ENCODE measurements at regions not wholly inside any gene's neighbourhood (a gene's known extent, or its start where the extent isn't known, plus 50 kb on each side); places are given as distances from the start of the nearest gene placed in this dataset.

DNA sequence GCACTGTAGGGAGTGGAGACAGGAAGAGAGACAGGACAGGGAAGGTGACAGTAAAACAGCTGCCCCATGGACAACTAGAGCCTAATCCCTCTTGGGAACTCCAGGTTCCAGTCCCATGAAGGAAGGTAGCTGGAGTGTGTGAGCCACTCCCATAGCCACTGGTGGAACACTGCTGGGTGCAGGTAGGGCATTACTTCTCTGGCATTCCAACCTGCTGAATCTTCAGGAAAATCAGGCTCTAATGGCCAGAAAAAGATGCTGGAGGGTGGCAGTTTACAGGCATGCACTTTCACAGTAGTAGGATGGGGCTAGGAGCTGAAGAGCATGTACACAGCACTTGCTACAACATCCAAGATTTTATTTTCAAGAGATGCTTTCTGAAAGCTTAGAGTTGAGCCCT, 259.4 kb downstream of the AUH start:
- DNase-seq, result no peak

DNA sequence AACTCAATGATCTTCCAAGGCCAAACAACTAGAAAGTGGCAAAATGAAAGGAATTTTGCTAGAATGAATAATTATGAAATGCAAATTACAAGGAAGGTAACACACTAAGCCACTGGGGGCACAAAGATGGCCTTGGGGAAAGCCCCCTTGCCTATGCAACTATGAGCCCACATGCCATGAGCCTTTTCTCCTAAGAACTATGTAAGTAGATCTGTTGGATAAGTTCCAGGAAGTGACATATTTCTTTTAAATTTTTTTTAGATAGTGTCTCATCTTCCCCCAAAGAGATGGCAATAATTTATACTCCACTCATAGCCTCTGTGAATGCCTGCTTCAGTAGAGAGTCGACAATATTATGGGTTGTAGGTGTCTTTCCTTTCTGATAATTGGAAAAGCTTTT, 257.8 kb downstream of the AUH start:
- peak; percentile 12 for DNase-seq

GRCh38 chr9:91106415-91107081, 255.2 kb downstream of the AUH start:
- no peak for DNase-seq

DNA sequence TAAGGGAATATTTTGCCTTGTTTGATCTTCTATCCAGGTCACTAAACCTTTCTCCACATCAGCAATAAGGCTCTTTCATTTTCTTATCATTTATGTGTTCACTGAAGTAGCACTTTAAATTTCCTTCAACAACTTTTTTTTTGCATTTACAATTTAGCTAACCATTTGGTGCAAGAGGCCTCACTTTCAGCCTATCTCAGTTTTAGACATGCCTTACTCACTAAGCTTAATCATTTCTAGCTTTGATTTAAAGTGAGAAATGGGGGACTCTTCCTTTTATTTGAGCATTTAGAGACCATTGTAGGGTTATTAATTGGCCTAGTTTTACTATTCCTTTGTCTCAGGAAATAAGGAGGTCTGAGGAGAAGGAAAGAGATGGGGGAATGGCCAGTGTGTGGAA, 250.5 kb downstream of the AUH start:
- DNase-seq, result no peak

DNA sequence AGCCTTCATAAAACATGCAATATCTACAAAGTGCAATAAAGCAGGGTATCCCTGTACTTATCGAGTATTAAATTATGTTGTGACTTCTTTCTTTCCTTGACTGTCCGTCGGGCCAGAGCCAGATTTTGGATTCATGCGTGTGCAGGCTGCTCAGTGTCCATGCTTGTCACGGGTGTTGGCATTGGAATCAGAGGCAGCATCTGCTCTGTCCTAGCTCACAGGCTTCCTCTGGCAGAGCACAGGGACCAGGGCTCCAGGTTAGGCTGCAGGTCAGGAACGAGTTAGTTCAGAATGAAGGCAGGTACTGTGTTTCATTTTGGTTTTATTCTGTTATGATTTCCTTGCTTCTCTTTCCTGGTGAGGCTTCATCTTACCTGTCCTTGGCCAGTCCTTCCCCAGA, 249.8 kb downstream of the AUH start:
- DNase-seq, result no peak

GRCh38 chr9:91113016-91113415, 248.7 kb downstream of the AUH start:
- no peak for DNase-seq

- DNase-seq, result no peak
Measured at GRCh38 chr9:91114450-91114849, 247.3 kb downstream of the AUH start.

DNA sequence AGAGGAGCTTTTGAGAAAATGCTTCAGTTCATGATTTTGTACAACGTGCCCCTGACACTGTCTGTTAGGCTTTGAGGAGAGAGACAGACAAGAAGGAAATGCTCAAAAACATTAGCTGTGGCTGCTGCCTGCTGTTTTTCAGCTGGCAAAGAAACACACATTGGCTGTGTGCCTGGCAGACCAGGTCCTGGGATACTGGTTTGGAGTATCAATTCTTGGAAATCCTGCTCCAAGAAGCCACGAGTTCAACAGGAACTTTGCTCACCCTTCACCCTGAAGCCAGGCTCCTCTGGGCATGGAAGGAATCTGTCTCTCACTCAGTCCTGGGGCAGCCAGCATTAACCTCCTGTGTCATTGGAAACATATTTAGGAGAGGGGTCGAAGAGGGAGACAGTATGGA, 245.5 kb downstream of the AUH start:
- DNase-seq, result no peak

- no peak for DNase-seq
Measured at GRCh38 chr9:91116711-91117110, 245.0 kb downstream of the AUH start.

DNA sequence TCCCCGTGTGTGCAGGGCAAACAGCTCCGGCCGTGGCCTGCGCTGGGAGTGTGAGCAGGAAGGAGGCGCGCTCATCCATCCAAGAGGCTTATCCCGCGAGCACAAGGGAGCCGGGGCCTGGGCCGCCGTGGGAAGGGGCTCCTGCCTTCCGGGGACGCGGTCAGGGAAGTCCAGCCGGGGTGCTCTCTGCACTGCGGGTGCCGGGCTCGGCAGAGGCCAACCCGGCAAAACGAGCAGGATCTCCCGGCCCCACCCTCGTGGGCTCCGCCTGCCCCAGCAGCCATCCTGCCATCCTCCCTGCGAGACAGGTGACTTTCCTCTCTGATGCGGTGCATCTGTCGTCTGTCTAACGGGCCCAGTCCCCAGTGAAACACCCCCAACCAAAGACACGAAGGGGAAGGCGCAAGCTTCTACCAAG, 244.2 kb downstream of the AUH start:
- no peak for DNase-seq

- peak; percentile 33 for DNase-seq
Measured at GRCh38 chr9:91117959-91118703, 243.6 kb downstream of the AUH start.

GRCh38 chr9:91118704-91119025, 243.1 kb downstream of the AUH start:
- DNase-seq, result no peak

DNA sequence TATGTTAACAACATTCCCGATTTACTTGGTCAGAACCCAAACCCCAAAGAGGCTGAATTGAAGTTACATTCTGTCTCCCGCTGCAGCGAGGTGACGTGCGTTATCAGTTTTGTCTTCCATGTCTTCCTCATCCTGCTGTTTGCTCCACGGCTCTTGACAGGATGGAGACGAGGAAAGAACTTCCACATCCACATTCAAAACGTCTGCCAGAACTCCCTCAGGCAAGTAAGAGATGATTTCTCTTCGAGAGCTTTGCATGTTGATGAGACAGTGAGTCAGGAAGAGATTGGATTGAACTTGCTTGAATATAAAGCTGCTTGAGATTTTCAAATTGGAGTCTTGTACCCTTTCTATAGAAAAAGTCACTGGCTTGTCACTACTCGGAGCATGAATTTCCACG, 242.6 kb downstream of the AUH start:
- DNase-seq, result no peak

DNA sequence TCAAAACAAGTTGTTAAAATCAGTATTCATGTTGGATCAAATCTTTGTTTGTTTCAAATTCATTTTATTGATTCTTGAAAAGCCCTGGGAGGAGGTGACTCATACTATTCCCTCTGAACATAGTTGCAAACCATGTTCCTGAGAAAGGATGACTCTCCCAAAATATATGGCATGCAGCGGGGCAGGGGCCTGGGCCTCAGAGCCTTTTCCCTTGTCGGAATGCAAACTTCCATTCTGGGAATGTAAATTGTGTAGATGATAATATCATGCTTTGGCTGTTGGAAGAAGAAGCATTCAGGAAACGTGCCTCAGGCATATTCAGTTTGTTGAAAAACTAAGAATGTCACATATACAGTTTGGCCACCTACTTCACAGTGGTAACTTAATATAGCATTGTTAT, 242.0 kb downstream of the AUH start:
- no peak for DNase-seq

- DNase-seq, result no peak
Measured at GRCh38 chr9:91120200-91120599, 241.5 kb downstream of the AUH start.

- DNase-seq, result no peak
Measured at GRCh38 chr9:91122755-91123154, 239.0 kb downstream of the AUH start.

GRCh38 chr9:91126761-91127445, 234.8 kb downstream of the AUH start:
- no peak for DNase-seq

GRCh38 chr9:91127653-91128052, 234.1 kb downstream of the AUH start:
- DNase-seq, result no peak

- no peak for DNase-seq
Measured at GRCh38 chr9:91130796-91131318, 230.9 kb downstream of the AUH start.

GRCh38 chr9:91131433-91131839, 230.3 kb downstream of the AUH start:
- DNase-seq, result peak; percentile 63

GRCh38 chr9:91132576-91133073, 229.1 kb downstream of the AUH start:
- DNase-seq, result no peak

- DNase-seq, result no peak
Measured at GRCh38 chr9:91134608-91135007, 227.1 kb downstream of the AUH start.

DNA sequence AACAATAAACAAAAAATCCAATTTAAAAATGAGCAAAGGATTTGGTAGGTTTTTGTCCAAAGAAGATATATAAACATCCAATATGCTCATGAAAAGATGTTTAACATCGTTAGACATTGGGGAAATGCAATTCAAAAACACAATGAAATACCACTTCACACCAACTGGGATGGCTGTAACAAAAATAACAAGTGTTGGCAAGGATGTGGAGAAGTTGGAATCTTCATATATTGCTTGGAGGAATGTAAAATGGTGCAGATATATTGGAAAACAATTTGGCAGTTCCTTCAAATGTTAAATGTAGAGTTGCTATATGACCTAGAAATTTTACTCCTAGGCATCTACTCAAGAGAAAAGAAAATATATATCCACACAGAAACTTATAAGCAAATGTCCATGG, 224.3 kb downstream of the AUH start:
- no peak for DNase-seq

GRCh38 chr9:91138760-91139159, 223.0 kb downstream of the AUH start:
- DNase-seq, result no peak
